ENCODE measurements at regions not wholly inside any gene's neighbourhood (a gene's known extent, or its start where the extent isn't known, plus 50 kb on each side); places are given as distances from the start of the nearest gene placed in this dataset.

DNA sequence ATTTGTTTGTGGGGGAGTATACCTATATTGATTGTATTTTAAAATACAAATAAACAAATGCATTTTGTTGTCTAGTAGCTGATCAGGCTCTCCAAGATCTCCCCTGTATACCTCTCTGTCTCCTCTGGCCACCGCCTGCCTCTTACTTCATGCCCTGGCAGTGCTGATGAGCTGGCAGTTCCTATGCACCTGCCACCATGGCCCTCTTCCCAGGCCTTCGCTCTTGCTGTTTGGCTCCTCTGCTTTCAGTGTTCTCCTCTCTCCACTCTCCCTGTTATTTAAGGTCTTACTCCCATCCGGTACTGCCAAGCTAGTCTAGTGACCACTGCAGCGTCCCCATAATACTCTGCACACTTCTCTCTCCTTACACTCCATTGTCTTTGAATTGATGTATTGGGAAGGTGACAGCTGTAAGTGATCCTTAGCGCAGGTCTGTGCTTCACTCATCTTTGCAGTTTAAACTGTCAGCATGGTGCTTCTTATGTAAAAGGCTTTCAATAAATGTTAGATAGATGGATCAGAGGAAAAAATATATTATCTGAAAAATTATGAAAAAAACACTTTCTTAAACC, 88.1 kb upstream of the ATP1A1 start:
- no peak for TF ChIP-seq NCOR1 (IDR thresholded peaks at IDR 0.05)
- TF ChIP-seq ATF1 (CRISPR knock-in tag; IDR thresholded peaks at IDR 0.05): no peak
- no peak for TF ChIP-seq ATF1 (tag; IDR thresholded peaks at IDR 0.05)
- TF ChIP-seq ZNF232 (CRISPR knock-in tag; IDR thresholded peaks at IDR 0.05): no peak
- no peak for TF ChIP-seq CTCF (IDR thresholded peaks at IDR 0.05 in 2 of 3, conservative IDR thresholded peaks at IDR 0.05 in 1 of 3; ENCODE audit: insufficient read depth in 2 of 3, low read depth in 1 of 3, low read length in 3 of 3)
- TF ChIP-seq, protein P1, sequence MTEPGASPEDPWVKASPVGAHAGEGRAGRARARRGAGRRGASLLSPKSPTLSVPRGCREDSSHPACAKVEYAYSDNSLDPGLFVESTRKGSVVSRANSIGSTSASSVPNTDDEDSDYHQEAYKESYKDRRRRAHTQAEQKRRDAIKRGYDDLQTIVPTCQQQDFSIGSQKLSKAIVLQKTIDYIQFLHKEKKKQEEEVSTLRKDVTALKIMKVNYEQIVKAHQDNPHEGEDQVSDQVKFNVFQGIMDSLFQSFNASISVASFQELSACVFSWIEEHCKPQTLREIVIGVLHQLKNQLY (CRISPR knock-in tag; conservative IDR thresholded peaks at IDR 0.05): no peak
- no peak for TF ChIP-seq CLOCK (CRISPR knock-in tag; IDR thresholded peaks at IDR 0.05; ENCODE audit: borderline replicate concordance)
- TF ChIP-seq MYC (IDR thresholded peaks at IDR 0.05; ENCODE audit: low read depth, low read length): no peak
- no peak for TF ChIP-seq MYC (CRISPR knock-in tag; IDR thresholded peaks at IDR 0.05; ENCODE audit: borderline replicate concordance, low read depth)
- TF ChIP-seq MTA2 (IDR thresholded peaks at IDR 0.05; ENCODE audit: low read depth): no peak
- TF ChIP-seq HCFC1 (IDR thresholded peaks at IDR 0.05; ENCODE audit: low read depth, low read length): no peak
- no peak for TF ChIP-seq POLR2AphosphoS2 (IDR thresholded peaks at IDR 0.05; ENCODE audit: low read length)
- TF ChIP-seq SFPQ (IDR thresholded peaks at IDR 0.05; ENCODE audit: low read depth, low read length): no peak
- no peak for TF ChIP-seq CREM (IDR thresholded peaks at IDR 0.05; ENCODE audit: low read depth)
- no peak for TF ChIP-seq MAFK (IDR thresholded peaks at IDR 0.05; ENCODE audit: low read length)
- TF ChIP-seq CHD2 (IDR thresholded peaks at IDR 0.05; ENCODE audit: low read depth, low read length): no peak

All from K562 (cell line).